Psoas muscle (tissue), 7 donors: ENCODE measurements at regions not wholly inside any gene's neighbourhood (a gene's known extent, or its start where the extent isn't known, plus 50 kb on each side); places are given as distances from the start of the nearest gene placed in this dataset.

Experiments used
- ATAC-seq, 4 donors: fragments of 200-7000 bp; cut with Tn5 transposase; one replicate each; pipeline ENCODE4 v1.9.1; 2020; ENCODE audit warnings: moderate library complexity in 3 of 4, mild to moderate bottlenecking in 2 of 4
- DNase-seq, 2 donors: peaks; one replicate each; pipeline ENCODE4 v3.0.0-alpha.2; 2020
- H3K27ac ChIP-seq: fragments of 200-600 bp; one replicate; pipeline ENCODE4 v1.8.0; 2022
- H3K27me3 ChIP-seq, 3 donors: fragments of 200-600 bp in 1 of 3; one replicate each; pipeline versions ENCODE4 v1.6.1 to v1.8.0; 2013 to 2022; ENCODE audit warnings: low read length in 2 of 3, mild to moderate bottlenecking in 2 of 3, moderate library complexity in 1 of 3; ENCODE audit not compliant: insufficient read depth in 3 of 3
- H3K36me3 ChIP-seq, 2 donors: fragments of 200-600 bp in 1 of 2; one replicate each; pipeline versions ENCODE4 v1.6.1 to v1.8.0; 2013 to 2022; ENCODE audit warnings: low read depth in 1 of 2, mild to moderate bottlenecking in 1 of 2, moderate library complexity in 1 of 2; ENCODE audit not compliant: insufficient read depth in 1 of 2
- H3K4me1 ChIP-seq: fragments of 200-600 bp; one replicate; pipeline ENCODE4 v1.8.0; 2022
- H3K4me3 ChIP-seq: fragments of 200-600 bp; one replicate; pipeline ENCODE4 v1.8.0; 2022; ENCODE audit warnings: mild to moderate bottlenecking
- H3K9me3 ChIP-seq: fragments of 200-600 bp; one replicate; pipeline ENCODE4 v1.8.0; 2022
- WGBS, 3 donors: extraction: QIAGEN DNeasy Blood & Tissue Kit; methylation state at CpG; one replicate each; pipeline versions ENCODE4 v1.1.6 to v1.1.7; 2013; 5-methylcytosine and 5-hydroxymethylcytosine counted together
- intact Hi-C, 2 donors: fragments of 100-400 bp; cut with DNase I; formaldehyde crosslinking; loops; one replicate each; pipeline versions ENCODE4 v1.11.0 to v1.14.2; 2022
- TF ChIP-seq, protein P1 (sequence below): fragments of 200-600 bp; IDR thresholded peaks from one replicate; pipeline ENCODE4 v1.8.0; 2022; ENCODE audit warnings: antibody characterized with exemption
- donor health status: healthy with polysubstance abuse.
- donor health status: DM: no; HTN: no; CAD: no; lungs with moderate emphysema.
- donor health status: Bipolar disorder and iron deficiency.
- donor health status: healthy.
- donor health status: DM: yes; HTN: yes; CAD: no.
- donor health status: DM: no; HTN: no; CAD: no.
- donor health status: DM: yes; HTN: yes; CAD: no.

DNA sequence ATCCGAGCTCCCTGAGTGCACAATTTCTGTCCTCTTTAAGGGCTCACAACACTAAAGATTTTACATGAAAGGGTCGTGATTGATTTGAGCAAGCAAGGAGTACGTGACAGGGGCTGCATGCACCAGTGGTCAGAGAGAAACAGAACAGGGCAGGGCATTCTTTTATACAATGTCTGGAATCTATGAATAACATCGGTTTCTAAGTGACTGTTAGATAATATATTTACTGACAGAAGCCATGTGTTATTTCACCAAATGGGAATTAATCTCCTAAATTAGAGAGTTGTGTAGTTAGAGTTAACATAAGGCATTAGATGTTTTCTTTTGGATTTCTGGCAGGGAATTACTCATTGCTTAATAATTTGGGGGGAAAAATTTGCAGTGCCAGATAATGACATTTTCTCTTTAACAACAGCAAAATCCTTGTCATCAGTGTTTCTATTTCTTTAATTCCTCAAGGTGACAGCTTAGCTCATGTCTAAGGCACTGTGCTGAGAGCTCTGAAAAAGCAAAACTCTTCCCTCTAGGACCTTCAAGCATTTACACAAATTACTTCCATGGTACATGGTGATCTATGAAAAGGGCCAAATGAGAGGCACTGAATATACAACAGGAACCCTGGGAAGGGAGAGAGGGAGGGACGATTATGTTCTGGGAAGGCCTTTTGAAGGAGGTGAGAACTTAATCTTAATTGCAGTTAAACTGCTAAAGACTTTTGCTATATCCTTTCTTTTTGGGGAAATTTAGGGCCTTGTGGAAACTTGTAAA, 145.0 kb downstream of the RTL3 start:
- Histone ChIP-seq H3K4me3 (no peak overlapping the region), H3K27ac (no peak overlapping the region), H3K36me3 (no peaks in the 10 kb centered on the region), H3K9me3 (no peaks in the 10 kb centered on the region), H3K27me3 (no peaks in the 10 kb centered on the region), H3K4me1 (no peaks in the 10 kb centered on the region)
- WGBS, 3 donors, result 33 to 45% (median 42%) methylated on average over 5 of the region's 5 CpGs
- DNase-seq (no peak), ATAC-seq (no peak)
- TF ChIP-seq, protein P1, sequence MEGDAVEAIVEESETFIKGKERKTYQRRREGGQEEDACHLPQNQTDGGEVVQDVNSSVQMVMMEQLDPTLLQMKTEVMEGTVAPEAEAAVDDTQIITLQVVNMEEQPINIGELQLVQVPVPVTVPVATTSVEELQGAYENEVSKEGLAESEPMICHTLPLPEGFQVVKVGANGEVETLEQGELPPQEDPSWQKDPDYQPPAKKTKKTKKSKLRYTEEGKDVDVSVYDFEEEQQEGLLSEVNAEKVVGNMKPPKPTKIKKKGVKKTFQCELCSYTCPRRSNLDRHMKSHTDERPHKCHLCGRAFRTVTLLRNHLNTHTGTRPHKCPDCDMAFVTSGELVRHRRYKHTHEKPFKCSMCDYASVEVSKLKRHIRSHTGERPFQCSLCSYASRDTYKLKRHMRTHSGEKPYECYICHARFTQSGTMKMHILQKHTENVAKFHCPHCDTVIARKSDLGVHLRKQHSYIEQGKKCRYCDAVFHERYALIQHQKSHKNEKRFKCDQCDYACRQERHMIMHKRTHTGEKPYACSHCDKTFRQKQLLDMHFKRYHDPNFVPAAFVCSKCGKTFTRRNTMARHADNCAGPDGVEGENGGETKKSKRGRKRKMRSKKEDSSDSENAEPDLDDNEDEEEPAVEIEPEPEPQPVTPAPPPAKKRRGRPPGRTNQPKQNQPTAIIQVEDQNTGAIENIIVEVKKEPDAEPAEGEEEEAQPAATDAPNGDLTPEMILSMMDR, result no peak
- intact Hi-C loops, result no loop called here

DNA sequence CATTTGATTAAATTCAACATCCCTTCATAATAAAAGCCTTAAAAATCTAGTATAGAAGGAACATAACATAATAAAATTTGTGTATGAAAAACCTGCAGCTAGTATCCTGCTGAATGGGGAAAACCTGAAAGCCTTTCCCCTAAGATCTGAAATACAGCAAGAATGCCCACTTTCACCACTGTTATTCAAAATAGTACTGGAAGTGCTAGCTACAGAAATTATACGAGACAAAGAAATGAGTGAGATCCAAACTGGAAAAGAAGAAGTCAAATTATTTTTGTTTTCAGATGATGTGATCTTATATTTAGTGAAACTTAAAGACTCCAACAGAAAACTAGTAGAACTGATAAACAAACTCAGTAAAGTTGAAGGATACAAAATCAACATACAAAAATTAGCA, 152.9 kb downstream of the RTL3 start:
- no peak for ATAC-seq
- WGBS, 3 donors, result 78 to 100% (median 87%) methylated on average over 1 of the region's 1 CpG
- intact Hi-C loops, result no loop called here
- Histone ChIP-seq H3K4me1 (no peaks in the 10 kb centered on the region), H3K36me3 (no peaks in the 10 kb centered on the region), H3K27me3 (peaks cover 0 to 10% (median 0%) of the 10 kb centered on the region in 3 donors), H3K9me3 (no peaks in the 10 kb centered on the region), H3K4me3 (no peak overlapping the region), H3K27ac (no peak overlapping the region)
- TF ChIP-seq, protein P1, result no peak
- DNase-seq, result no peak

DNA sequence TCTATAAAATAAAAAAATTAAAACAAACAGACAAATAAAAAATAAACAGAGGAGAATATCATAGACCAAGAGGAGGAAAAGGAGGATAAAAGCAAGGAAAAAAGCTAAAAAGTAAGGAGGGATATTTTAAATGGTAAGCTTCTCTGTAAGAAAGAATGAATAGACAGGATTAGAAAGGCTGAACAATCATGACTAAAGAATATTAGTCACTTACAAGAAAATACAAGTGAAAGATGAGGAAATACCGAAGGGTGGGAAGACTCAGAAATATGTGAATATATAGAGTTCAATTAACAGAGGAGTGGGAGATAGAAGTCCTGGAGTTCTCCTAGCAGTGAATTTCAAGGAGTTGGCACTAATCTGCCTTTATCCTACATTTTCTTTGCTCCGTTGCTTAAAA, 162.6 kb downstream of the RTL3 start:
- DNase-seq, result no peak
- H3K4me3 ChIP-seq, result no peak overlapping the region
- WGBS, 3 donors, result 79 to 88% (median 84%) methylated on average over 2 of the region's 2 CpGs
- intact Hi-C loops, result no loop called here
- no peaks in the 10 kb centered on the region for H3K27me3 ChIP-seq
- no peak overlapping the region for H3K27ac ChIP-seq
- no peak for ATAC-seq
- TF ChIP-seq, protein P1, result no peak
- H3K9me3 ChIP-seq, result no peaks in the 10 kb centered on the region
- H3K4me1 ChIP-seq, result no peaks in the 10 kb centered on the region
- no peaks in the 10 kb centered on the region for H3K36me3 ChIP-seq

DNA sequence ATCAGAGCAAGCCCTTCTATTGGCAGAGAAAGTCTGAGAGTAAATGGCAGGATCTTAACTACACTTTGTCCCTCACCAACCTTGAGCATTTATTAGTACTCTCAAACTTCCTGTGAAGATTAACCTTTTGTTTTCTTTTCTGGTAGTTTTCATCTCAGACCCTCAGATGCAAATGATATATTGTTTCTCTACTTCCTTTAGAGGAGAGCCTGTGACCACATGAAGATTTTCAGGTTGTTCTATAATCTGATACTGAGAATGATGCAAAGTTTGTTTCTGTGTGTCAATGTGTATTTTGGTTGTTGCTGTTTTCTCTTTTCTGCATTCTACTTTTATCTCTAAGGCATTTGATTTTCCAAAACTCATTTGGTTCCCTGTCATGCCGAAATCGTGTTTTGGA, 165.8 kb upstream of the CYSLTR1 start:
- Histone ChIP-seq H3K27me3 (no peaks in the 10 kb centered on the region), H3K4me1 (no peaks in the 10 kb centered on the region), H3K36me3 (no peaks in the 10 kb centered on the region), H3K4me3 (no peak overlapping the region), H3K9me3 (no peaks in the 10 kb centered on the region), H3K27ac (no peak overlapping the region)
- 36 to 79% (median 75%) methylated on average over 2 of the region's 2 CpGs for WGBS, 3 donors
- TF ChIP-seq, protein P1, result no peak
- DNase-seq (no peak), ATAC-seq (no peak)
- intact Hi-C loops, result no loop called here

DNA sequence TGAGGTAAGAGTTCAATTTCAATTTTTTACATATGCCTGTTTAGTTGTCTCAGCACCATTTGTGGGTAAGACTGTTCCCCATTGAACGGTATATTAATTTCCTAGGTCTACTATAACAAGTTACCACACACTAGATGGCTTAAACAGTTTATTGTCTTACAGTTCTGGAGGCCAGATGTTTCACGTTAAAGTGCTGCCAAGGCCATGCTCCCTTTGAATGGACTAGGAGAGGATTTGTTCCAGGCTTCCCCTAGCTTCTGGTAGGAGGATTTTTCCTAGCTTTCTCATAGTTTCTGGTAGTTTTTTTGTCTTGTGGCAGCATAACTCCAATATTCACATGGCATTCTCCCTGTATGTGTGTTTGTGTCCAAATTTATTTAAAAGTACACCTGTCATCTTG, 149.3 kb upstream of the CYSLTR1 start:
- TF ChIP-seq, protein P1, result no peak
- Histone ChIP-seq H3K36me3 (no peaks in the 10 kb centered on the region), H3K4me3 (no peak overlapping the region), H3K27ac (no peak overlapping the region), H3K27me3 (no peaks in the 10 kb centered on the region), H3K9me3 (no peaks in the 10 kb centered on the region), H3K4me1 (no peaks in the 10 kb centered on the region)
- ATAC-seq, result no peak
- intact Hi-C loops, result no loop called here
- DNase-seq, result no peak
- 6 to 23% (median 8%) methylated on average over 2 of the region's 2 CpGs for WGBS, 3 donors
